ENCODE measurements at regions not wholly inside any gene's neighbourhood (a gene's known extent, or its start where the extent isn't known, plus 50 kb on each side); places are given as distances from the start of the nearest gene placed in this dataset.
"Not testable (repeated sequence)": the region's sequence is repeated elsewhere in the genome, so short reads cannot be mapped to it uniquely, and the experiment has no call there.

DNA sequence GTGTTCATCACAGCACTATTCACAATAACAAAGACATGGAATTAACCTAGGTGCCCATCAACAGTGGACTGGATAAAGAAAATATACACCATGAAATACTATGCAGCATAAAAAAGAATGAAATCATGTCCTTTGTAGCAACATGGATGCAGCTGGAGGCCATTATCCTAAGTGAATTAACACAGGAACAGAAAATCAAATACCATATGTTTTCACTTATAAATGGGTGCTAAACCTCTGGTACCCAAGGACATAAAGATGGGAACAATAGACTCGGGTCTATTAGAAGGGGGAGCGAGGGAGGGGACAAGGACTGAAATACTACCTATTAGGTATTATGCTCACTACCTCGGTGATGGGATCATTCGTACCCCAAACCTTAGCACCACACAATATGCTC, 66.4 kb upstream of the PTPN13 start:
- not testable (repeated sequence) for DNase-seq (ENCODE audit: low spot score)

DNA sequence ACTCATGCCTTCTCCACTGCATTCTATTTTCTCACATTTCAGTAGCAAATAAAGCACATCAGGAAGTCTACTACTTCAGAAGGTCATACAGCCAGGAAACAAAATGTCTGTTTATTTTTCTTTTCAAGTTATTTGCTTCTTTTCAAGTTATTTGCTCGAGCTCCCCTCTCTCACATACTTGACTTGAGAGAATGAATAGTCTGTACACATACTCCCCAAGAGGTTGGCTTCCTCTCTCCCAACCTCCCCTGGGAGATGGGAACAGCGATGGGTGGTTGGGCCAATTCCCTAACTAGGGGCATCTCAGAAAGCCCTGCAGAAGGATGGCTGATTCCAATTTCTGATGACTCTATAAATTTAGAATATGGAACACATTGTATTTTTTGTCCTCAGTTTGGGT, 64.7 kb upstream of the PTPN13 start:
- no peak for DNase-seq (ENCODE audit: low spot score)

DNA sequence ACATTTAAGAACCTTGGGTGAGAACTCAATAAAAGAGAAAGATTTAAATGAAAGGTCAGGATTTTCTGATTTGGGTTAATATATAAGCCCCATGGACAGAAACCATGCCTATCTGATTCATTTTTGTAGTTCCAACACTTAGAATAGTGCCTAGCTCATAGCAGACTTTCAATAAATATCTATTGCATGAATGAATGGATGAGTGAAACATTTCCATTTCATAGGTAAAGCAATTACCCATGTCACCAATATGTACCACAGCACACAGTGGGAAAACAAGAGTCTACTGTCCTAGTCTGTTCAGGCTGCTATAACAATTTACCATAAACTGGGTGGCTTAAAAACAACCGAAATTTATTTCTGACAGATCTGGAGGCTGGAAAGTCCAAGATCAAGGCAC, 63.9 kb upstream of the PTPN13 start:
- no peak for DNase-seq (ENCODE audit: low spot score)

DNA sequence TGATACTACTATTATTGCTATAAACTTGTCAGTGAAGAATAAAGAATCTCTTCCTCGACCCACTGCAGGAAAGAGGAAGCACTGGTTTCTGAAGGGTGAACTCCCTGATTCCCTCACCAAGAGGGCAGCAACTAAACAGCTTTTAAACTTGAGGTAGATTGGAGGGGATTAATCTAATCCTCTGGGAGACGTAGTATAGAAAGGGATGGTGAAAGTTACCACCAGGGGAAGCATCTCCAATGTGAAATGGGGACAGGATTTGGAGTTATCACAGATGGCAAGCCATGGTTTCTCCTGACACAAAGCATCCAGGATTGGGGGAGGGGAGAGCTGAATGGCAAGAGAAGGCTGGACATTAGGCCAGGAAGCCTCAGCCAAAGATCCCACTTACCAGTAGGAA, 62.7 kb upstream of the PTPN13 start:
- no peak for DNase-seq (ENCODE audit: low spot score)

DNA sequence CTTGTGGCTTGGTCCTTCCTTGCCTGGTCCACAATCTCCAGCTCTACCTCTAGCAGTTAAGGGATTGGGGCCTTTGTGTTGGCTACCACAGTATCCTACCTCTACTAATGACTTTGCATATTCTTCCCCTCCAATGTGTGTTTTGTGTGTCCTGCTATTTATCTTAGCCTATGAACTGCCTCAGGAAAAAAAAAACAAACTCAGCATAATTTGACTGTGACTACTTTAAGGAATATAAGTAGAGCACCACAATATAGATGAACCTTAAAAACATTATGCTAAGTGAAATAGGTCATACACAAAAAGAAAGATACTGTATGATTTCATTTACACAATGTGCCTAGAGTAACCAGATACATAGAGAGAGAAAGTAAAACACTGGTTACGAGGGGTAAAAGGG, 61.3 kb upstream of the PTPN13 start:
- no peak for DNase-seq (ENCODE audit: low spot score)

DNA sequence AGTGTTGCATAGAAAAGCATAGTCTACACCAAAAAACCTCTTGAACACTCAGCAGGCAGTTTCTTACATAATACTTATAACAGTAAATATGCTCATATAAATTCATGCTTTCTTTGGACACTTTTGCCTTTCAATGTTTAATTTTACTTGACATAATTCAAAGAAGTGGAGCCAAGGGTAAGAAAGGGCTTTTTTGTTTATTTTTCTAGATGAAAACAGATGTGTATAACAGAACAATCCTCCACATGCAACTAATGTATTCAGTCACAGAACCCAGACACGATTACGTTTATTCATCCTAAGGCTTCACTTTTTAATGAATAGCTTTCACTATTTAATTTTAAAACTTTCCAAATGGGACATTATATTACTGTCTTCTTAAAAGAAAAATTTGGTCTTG, 58.0 kb upstream of the PTPN13 start:
- no peak for DNase-seq (ENCODE audit: low spot score)

DNA sequence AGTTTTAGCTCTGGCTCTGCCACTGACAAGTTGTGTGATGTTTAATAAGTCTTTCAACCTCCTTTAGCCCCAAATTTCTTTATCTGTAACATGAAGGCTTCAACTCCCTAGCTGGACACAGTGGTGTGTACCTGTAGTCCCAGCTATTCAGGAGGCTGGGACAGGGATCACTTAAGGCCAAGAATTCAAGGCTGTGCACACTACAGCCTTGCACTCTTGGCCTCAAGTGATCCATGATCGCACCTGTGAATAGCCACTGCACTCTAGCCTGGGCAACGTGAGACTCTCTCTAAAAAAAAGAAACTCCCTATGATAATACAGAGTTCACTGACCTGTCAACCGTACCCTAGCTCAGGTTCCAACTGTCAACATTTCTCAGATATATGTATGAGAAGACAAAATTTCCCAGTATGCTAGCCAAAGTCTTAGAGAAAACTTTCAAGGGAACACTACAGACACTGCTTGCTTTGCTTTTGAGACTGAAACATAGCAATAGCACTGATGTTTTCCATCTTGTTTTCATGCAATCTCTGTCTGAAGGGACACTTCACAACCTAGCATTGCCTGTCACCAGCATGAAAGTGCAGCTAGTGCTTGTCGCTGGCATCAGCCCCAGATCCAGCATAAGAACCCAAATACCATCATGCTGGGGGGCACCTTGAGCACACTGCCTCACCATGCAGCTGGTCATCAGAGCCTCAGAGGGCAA, 51.6 kb upstream of the PTPN13 start:
- DNase-seq (ENCODE audit: low spot score), result no peak

DNA sequence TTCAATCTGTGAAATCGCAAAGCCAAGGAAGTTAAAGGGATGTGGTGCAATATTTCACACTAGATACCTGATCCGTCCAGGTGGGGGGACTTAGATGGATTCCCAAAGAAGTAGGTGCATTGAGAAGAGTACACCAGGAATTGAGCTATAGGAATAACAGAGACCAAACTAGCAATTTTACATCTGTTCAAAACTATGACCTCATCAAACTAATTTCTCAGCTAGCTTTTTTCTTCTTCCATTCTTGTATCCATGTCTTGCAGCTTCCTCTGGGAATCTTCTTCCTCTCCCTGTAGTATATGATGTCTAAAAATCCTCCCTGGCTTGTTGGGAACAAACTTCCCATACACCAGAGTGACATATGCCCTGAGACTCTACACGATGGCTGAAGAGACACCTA, 51.0 kb upstream of the PTPN13 start:
- DNase-seq (ENCODE audit: low spot score), result no peak

DNA sequence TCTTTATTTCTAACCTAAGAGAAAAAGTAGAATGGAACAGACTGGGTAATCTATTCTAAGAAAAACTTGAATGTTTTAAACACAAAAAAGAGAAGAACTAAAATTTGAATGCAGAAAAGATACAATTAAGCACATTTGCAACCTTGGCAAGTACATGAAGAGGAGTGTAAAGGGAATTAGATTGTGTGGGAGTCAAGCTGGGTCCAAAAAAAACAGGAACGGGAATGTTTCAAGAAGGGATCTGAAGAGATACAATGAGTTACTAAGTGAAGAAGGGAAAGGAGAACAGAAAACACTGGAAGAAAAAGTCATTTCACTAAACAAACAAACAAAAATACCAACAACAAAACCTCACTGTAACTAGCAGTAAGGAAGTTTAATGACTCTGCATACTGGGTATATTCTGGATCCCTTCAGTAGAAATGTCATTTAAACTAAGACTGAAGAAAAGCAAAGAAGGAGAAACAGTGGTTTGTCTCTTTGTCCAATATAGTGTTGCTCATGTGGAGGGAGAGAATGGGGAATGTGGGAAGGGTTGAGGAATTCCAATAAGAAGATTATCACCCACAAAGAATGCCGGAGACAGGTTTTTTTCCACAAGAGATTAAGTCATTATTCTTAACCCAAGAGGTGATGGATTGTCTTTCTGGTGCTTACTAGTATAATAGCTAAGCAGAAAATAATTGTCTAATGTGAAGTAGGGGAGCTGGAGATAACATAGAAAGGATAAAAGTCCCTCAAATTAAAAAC, 50.4 kb upstream of the PTPN13 start:
- no peak for DNase-seq (ENCODE audit: low spot score)

DNA sequence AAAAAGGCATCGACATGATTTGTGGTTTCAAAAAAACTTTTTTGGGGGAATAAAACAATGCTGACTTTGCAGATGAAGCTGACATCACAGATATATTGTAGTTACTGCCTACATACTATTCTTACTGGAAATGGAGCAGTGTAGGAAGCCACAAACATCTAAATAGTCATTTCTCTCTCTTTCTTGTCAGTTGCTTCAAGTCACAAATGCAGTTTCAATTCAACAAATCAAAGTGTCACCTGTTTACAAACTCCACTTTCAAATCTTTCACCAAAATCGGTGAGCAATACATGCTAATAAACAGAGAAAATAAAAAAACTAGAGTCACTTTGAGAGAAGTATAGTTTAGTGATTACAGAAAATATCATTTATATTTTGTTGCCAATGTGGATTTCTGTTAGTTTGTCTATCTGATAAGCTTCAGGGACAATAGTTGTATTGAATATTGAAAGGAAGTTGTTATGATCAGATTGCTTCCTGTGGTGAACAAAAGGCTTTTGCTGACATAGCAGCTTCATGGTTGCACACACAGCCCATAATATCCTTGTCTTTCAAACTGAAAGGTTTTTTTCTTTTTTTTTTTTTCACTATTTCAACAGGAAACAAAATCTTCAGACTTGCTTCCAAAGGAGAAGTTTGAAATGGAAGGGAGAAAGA, 49.7 kb upstream of the PTPN13 start:
- DNase-seq (ENCODE audit: low spot score), result no peak
